UCSD-AML1 (cell line): ENCODE measurements at regions not wholly inside any gene's neighbourhood (a gene's known extent, or its start where the extent isn't known, plus 50 kb on each side); places are given as distances from the start of the nearest gene placed in this dataset.
"Not testable (repeated sequence)": the region's sequence is repeated elsewhere in the genome, so short reads cannot be mapped to it uniquely, and the experiment has no call there.

Experiments
- DNase-seq: peaks from one replicate; lab custom pipeline; 2025; ENCODE audit not compliant: unreplicated experiment; lab: John Stamatoyannopoulos, UW

- no peak for DNase-seq
Measured at GRCh38 chr9:94188246-94188645, 70.9 kb upstream of the ZNF169 start.

DNA sequence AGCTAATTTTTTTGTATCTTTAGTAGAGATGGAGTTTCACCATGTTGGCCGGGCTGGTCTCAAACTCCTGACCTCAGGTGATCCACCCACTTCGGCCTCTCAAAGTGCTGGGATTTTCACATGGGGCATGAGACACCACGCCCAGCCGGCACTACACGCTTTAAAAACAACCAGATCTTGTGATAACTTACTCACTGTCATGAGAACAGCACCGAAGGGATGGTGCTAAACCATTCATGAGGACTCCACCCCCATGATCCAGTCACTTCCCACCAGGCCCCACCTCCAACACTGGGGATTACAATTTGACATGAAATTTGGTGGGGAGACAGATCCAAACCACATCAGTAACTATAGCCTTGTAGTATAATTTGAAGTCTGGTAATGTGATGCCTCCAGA lies 67.4 kb upstream of the ZNF169 start:
- not testable (repeated sequence) for DNase-seq

DNA sequence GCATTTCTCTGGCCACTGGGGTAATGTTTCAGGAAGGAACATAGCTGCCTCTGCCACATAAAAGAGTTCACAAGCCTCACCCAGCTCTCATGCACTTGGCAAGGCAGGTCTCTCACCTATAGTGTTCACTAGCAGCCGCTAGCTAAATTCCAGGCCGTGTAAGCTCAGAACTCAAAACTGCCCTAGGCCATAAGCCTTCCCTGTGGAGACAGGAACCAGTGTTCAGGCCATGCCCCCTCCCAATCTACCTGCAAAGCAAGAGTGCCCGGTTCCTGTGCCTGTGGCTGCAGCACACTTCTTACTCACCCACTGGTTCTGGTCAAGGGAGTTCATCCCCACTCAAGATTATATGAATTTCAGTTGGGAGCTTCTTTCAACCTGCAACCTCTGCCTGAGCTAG lies 60.7 kb upstream of the ZNF169 start:
- DNase-seq, result no peak

DNA sequence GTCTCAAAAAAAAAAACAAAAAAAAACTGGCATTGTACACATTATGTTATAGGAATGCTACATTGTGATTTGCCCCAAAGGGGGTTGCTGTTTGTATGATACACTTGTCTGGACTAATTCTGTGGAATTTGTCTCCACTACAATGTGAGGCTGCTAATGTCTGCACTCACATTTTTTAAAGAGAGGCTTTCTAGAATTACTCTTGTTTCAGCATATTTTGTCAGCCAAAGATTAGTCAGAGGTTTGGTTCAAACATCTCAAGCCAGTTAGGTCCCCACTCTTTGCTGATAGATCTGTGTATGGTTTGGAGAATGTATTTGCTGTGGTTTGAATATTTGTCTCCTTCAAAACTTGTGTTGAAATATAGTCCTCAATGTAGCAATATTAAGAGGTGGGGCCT lies 59.3 kb upstream of the ZNF169 start:
- DNase-seq, result no peak

DNA sequence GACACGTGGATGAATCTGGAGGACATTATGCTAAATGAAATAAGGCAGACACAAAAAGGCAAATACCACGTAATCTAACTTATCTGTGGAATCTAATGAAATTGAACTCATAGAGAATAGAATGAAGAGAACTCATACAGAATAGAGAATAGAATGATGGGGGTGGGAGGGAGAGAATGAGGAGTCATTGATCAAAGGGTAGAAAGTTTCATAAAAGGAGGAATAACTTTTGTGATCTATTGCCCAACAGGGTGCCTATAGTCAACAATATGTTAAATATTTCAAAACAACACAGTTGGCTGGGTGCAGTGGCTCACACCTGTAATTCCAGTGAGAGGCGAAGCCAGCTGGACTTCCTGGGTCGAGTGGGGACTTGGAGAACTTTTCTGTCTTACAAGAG lies 54.9 kb upstream of the ZNF169 start:
- no peak for DNase-seq

DNA sequence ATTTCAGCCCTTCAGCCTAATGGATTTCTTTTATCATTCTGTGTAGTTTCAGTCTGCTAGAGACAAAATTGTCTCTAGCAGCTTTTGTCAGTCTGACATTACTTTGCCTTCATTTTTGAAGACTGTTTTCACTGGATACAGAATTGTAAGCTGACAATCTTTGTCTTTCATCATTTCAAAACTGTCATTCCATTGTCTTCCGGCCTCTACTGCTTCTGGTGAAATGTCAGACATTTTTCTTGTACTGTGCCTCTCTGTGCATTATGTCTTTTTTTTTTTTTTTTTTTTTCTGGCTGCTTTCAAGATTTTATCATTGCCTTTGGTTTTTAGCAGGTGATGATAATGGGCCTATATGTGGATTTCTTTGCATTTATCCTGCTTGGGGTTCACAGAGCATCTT lies 51.3 kb upstream of the ZNF169 start:
- DNase-seq, result no peak
